ENCODE measurements at regions not wholly inside any gene's neighbourhood (a gene's known extent, or its start where the extent isn't known, plus 50 kb on each side); places are given as distances from the start of the nearest gene placed in this dataset.

DNA sequence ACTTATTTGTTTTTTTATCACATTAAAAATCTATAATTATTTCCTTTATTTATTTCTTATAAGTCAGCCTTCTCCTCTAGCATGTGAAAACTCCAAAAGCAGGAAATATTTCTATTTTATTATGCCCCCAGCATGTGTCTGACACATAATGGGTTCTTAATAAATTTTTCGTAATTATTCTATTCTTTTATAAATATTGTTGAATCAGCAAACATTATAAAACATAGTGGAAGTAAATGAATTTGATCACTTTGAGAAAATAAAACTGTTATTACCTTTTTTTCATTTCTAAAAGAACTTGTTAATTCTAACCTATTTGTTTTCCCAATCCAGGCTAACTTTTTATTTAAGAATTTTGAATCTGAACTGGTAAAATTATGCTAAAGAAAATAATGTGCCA lies 509.1 kb upstream of the PCDH15 start:
- Histone ChIP-seq H3K14ac (ENCODE audit: insufficient read length) (no peak overlapping the region), H3K4ac (replicated peaks; ENCODE audit: insufficient read length, low read depth, low read length) (no peak overlapping the region), H2BK20ac (ENCODE audit: low read length) (no peak overlapping the region), H3K9ac (replicated peaks in 1 of 4; ENCODE audit: extremely low read depth in 1 of 4, low read depth in 3 of 4, low read length in 3 of 4) (no peak overlapping the region), H3K23me2 (ENCODE audit: low read depth, low read length) (no peaks in the 10 kb centered on the region), H2BK12ac (ENCODE audit: low read depth, low read length) (no peak overlapping the region), H3K27ac (ENCODE audit: low read depth, low read length) (no peak overlapping the region), H2AFZ (ENCODE audit: low read length) (no peak overlapping the region), H4K8ac (ENCODE audit: extremely low read depth, insufficient read depth, low read length) (no peak overlapping the region), H3K56ac (replicated peaks; ENCODE audit: insufficient read length, low read depth, low read length) (no peak overlapping the region), H3K23ac (ENCODE audit: insufficient read length) (no peak overlapping the region), H3K9me3 (ENCODE audit: insufficient read depth in 2 of 2, low read depth in 1 of 2, low read length in 1 of 2) (no peaks in the 10 kb centered on the region), H4K5ac (ENCODE audit: insufficient read length, low read depth, low read length) (no peak overlapping the region), H3K18ac (ENCODE audit: extremely low read depth, low read length) (no peak overlapping the region), H3K36me3 (ENCODE audit: control insufficient read depth in 2 of 4, insufficient read depth in 4 of 4, low read length in 3 of 4) (no peaks in the 10 kb centered on the region), H2BK5ac (ENCODE audit: low read depth, low read length) (no peak overlapping the region), H3K79me2 (ENCODE audit: control insufficient read depth in 1 of 2, insufficient read depth in 2 of 2, low read length in 2 of 2) (no peaks in the 10 kb centered on the region), H4K20me1 (replicated peaks in 1 of 2; ENCODE audit: control insufficient read depth in 1 of 2, insufficient read depth in 2 of 2, low read length in 2 of 2) (no peaks in the 10 kb centered on the region), H4K91ac (replicated peaks; ENCODE audit: insufficient read length, low read length) (no peak overlapping the region), H3K4me3 (ENCODE audit: extremely low read depth in 1 of 4, insufficient read depth in 2 of 4, low read depth in 3 of 4, low read length in 4 of 4) (no peak overlapping the region), H3K79me1 (ENCODE audit: low read depth, low read length) (no peaks in the 10 kb centered on the region), H2BK120ac (replicated peaks; ENCODE audit: low read depth, low read length) (no peak overlapping the region), H3K27me3 (replicated peaks in 1 of 4; ENCODE audit: control insufficient read depth in 3 of 4, extremely low read depth in 1 of 4, insufficient read depth in 3 of 4, low read length in 3 of 4) (no peaks in the 10 kb centered on the region), H2BK15ac (ENCODE audit: low read length) (no peak overlapping the region), H3K4me2 (ENCODE audit: insufficient read depth in 1 of 2, low read depth in 2 of 2, low read length in 2 of 2) (no peak overlapping the region), H3K4me1 (replicated peaks in 1 of 4; ENCODE audit: control insufficient read depth in 3 of 4, insufficient read depth in 4 of 4, low read length in 3 of 4) (no peaks in the 10 kb centered on the region), H2AK5ac (ENCODE audit: low read depth, low read length) (no peak overlapping the region)
- 92% methylated on average over 1 of the region's 1 CpG; no CpG with 5 or more reads in 1 of the 2 experiments for WGBS, 2 experiments (ENCODE audit: extremely low coverage in 1 of 2, insufficient coverage in 1 of 2, insufficient read length in 1 of 2, insufficient replicate concordance in 2 of 2, low coverage in 1 of 2, low lambda C conversion rate in 2 of 2, missing lambda C conversion rate in 1 of 2)
- no peak for TF ChIP-seq POLR2A (IDR thresholded peaks at IDR 0.05; ENCODE audit: control extremely low read depth in 1 of 2, low read depth in 2 of 2, low read length in 2 of 2)
- no peak for TF ChIP-seq BCL11A (IDR thresholded peaks at IDR 0.05; ENCODE audit: low read depth in 2 of 2, low read length in 2 of 2)
- TF ChIP-seq KDM4A (IDR thresholded peaks at IDR 0.05; ENCODE audit: low read depth, low read length, severe bottlenecking) = no peak
- TF ChIP-seq CEBPB (IDR thresholded peaks at IDR 0.05; ENCODE audit: low read depth, low read length) = no peak
- no peak for TF ChIP-seq RXRA (IDR thresholded peaks at IDR 0.05; ENCODE audit: insufficient read depth, low read depth, low read length)
- no peak for TF ChIP-seq HDAC2 (IDR thresholded peaks at IDR 0.05; ENCODE audit: borderline replicate concordance in 1 of 2, low read depth in 2 of 2, low read length in 2 of 2)
- no peak for TF ChIP-seq EGR1 (IDR thresholded peaks at IDR 0.05; ENCODE audit: borderline replicate concordance, low read depth, low read length)
- TF ChIP-seq SIX5 (IDR thresholded peaks at IDR 0.05; ENCODE audit: low read depth, low read length) = no peak
- TF ChIP-seq POU5F1 (IDR thresholded peaks at IDR 0.05; ENCODE audit: low read depth, low read length) = no peak
- no peak for TF ChIP-seq EZH2 (IDR thresholded peaks at IDR 0.05; ENCODE audit: low read depth, low read length, severe bottlenecking)
- no peak for TF ChIP-seq PHF8 (conservative IDR thresholded peaks at IDR 0.05; ENCODE audit: low read depth, low read length)
- no peak for TF ChIP-seq SP1 (IDR thresholded peaks at IDR 0.05; ENCODE audit: low read depth, low read length)
- no peak for TF ChIP-seq KDM1A (IDR thresholded peaks at IDR 0.05; ENCODE audit: borderline replicate concordance, low read length)
- no peak for TF ChIP-seq KDM5A (IDR thresholded peaks at IDR 0.05; ENCODE audit: low read length)
- no peak for TF ChIP-seq GTF2F1 (IDR thresholded peaks at IDR 0.05; ENCODE audit: borderline replicate concordance, low read depth, low read length)
- CTCF ChIA-PET (ENCODE audit: partially characterized antibody) = no interaction called here
- POLR2A ChIA-PET (ENCODE audit: partially characterized antibody) = interaction anchor here (0.6 kb wide), 1 partner anchor 9 kb away, joined by 3 read pairs; no protein-coding TSS in a partner anchor
- FAIRE-seq = no peak
- DNase-seq (ENCODE audit: low read depth in 1 of 2, low spot score in 2 of 2) = no peak

Data from H1 (cell line).